Endodermal cell (in vitro differentiated cells): ENCODE measurements at regions not wholly inside any gene's neighbourhood (a gene's known extent, or its start where the extent isn't known, plus 50 kb on each side); places are given as distances from the start of the nearest gene placed in this dataset.

Experiments
- DNase-seq: peaks from one replicate; pipeline ENCODE4 v3.0.0-alpha.2; 2017
- H3K27ac ChIP-seq: 2 replicates; pipeline ENCODE4 v1.5.1; 2013; ENCODE audit warnings: mild to moderate bottlenecking, low read depth, low read length, moderate library complexity
- H3K27me3 ChIP-seq: 2 replicates; pipeline ENCODE4 v1.6.1; 2013; ENCODE audit warnings: mild to moderate bottlenecking, low read length, moderate library complexity; ENCODE audit not compliant: insufficient read depth, control insufficient read depth, poor library complexity, severe bottlenecking
- H3K36me3 ChIP-seq: 2 replicates; pipeline ENCODE4 v1.7.0; 2013; ENCODE audit warnings: mild to moderate bottlenecking, low read length, moderate library complexity; ENCODE audit not compliant: control insufficient read depth, insufficient read depth
- H3K4me1 ChIP-seq: one replicate; pipeline ENCODE4 v1.7.0; 2013; ENCODE audit warnings: low read length; ENCODE audit not compliant: control insufficient read depth, insufficient read depth
- H3K4me3 ChIP-seq: 2 replicates; pipeline ENCODE4 v1.5.1; 2013; ENCODE audit warnings: mild to moderate bottlenecking, low read length, moderate library complexity
- H3K9ac ChIP-seq: 2 replicates; pipeline ENCODE4 v1.6.1; 2013; ENCODE audit warnings: mild to moderate bottlenecking, low read length, moderate library complexity; ENCODE audit not compliant: poor library complexity, severe bottlenecking; ENCODE audit errors: extremely low read depth
- H3K9me3 ChIP-seq: 2 replicates; pipeline ENCODE4 v1.6.1; 2013; ENCODE audit warnings: mild to moderate bottlenecking, low read length, moderate library complexity; ENCODE audit not compliant: control insufficient read depth
- H3K27ac Mint-ChIP-seq: 2 replicates; pipeline ENCODE4 v1.8.0; 2020; ENCODE audit warnings: mixed read lengths
- H3K27me3 Mint-ChIP-seq: 2 replicates; pipeline ENCODE4 v1.8.0; 2021; ENCODE audit warnings: mild to moderate bottlenecking, mixed read lengths; ENCODE audit not compliant: insufficient read depth
- H3K36me3 Mint-ChIP-seq: 2 replicates; pipeline ENCODE4 v1.8.0; 2020; ENCODE audit warnings: low read depth, mixed read lengths
- H3K4me1 Mint-ChIP-seq: 2 replicates; pipeline ENCODE4 v1.8.0; 2020; ENCODE audit warnings: mixed read lengths
- H3K4me3 Mint-ChIP-seq: 2 replicates; pipeline ENCODE4 v1.8.0; 2020; ENCODE audit warnings: mild to moderate bottlenecking, moderate library complexity, mixed read lengths
- H3K9me3 Mint-ChIP-seq: 2 replicates; pipeline ENCODE4 v1.8.0; 2020; ENCODE audit warnings: mild to moderate bottlenecking, mixed read lengths
- WGBS, 2 experiments: methylation state at CpG; one replicate each; pipeline versions ENCODE4 v1.1.5 to v1.1.7; 2013; ENCODE audit warnings: missing lambda C conversion rate in 2 of 2, mixed read lengths in 1 of 2; ENCODE audit not compliant: insufficient coverage in 1 of 2, insufficient read length in 1 of 2; 5-methylcytosine and 5-hydroxymethylcytosine counted together
- TF ChIP-seq, protein P1 (sequence below): fragments of 200-600 bp; sonication (generic); conservative IDR thresholded peaks from 2 replicates; pipeline ENCODE4 v1.5.0; 2021; ENCODE audit warnings: antibody characterized with exemption, mild to moderate bottlenecking

- Mint-ChIP-seq H3K36me3 (no peaks in the 10 kb centered on the region), H3K4me1 (peaks cover 2% of the 10 kb centered on the region), H3K9me3 (no peaks in the 10 kb centered on the region), H3K27ac (no peak overlapping the region), H3K27me3 (no peaks in the 10 kb centered on the region), H3K4me3 (no peak overlapping the region)
- DNase-seq, result no peak
- no peaks in the 10 kb centered on the region for H3K36me3 ChIP-seq
- no peak overlapping the region for H3K4me3 ChIP-seq
- no peak overlapping the region for H3K9ac ChIP-seq
- H3K27me3 ChIP-seq, result no peaks in the 10 kb centered on the region
- TF ChIP-seq, protein P1, sequence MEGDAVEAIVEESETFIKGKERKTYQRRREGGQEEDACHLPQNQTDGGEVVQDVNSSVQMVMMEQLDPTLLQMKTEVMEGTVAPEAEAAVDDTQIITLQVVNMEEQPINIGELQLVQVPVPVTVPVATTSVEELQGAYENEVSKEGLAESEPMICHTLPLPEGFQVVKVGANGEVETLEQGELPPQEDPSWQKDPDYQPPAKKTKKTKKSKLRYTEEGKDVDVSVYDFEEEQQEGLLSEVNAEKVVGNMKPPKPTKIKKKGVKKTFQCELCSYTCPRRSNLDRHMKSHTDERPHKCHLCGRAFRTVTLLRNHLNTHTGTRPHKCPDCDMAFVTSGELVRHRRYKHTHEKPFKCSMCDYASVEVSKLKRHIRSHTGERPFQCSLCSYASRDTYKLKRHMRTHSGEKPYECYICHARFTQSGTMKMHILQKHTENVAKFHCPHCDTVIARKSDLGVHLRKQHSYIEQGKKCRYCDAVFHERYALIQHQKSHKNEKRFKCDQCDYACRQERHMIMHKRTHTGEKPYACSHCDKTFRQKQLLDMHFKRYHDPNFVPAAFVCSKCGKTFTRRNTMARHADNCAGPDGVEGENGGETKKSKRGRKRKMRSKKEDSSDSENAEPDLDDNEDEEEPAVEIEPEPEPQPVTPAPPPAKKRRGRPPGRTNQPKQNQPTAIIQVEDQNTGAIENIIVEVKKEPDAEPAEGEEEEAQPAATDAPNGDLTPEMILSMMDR, result no peak
- H3K4me1 ChIP-seq, result no peaks in the 10 kb centered on the region
- H3K27ac ChIP-seq, result no peak overlapping the region
- WGBS, 2 experiments, result 0% methylated on average over 1 of the region's 1 CpG
- no peaks in the 10 kb centered on the region for H3K9me3 ChIP-seq
Measured at GRCh38 chr12:58167622-58168021, 226.3 kb downstream of the ATP23 start.

DNA sequence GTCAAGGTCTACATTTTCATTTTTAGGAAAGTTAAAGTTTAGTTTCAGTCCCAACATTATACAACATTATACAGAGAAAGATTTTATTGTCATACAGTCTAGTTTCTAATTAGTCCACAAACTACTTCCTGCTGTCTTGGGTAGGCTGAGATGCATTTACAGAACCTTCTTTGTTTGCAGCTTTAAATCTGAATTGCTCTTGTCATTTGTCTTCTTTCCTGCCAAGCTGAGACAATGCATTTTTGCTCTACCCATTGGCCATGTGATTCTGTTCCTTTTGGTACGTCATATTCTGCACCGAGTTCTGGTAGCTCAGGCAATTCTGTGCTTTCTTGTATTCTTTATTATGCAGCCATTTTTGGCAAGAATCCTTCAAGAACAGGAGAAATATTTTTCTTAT, 228.5 kb downstream of the ATP23 start:
- H3K4me1 Mint-ChIP-seq, result peaks cover 6% of the 10 kb centered on the region
- H3K27ac Mint-ChIP-seq, result no peak overlapping the region
- WGBS, 2 experiments, result 70 to 88% methylated on average over 2 of the region's 2 CpGs
- peaks cover 2% of the 10 kb centered on the region for H3K27me3 Mint-ChIP-seq
- no peaks in the 10 kb centered on the region for H3K4me1 ChIP-seq
- H3K36me3 ChIP-seq, result no peaks in the 10 kb centered on the region
- no peak overlapping the region for H3K4me3 ChIP-seq
- H3K9me3 Mint-ChIP-seq, result no peaks in the 10 kb centered on the region
- no peak for DNase-seq
- H3K4me3 Mint-ChIP-seq, result no peak overlapping the region
- H3K27me3 ChIP-seq, result no peaks in the 10 kb centered on the region
- no peak overlapping the region for H3K9ac ChIP-seq
- TF ChIP-seq, protein P1, result no peak
- H3K9me3 ChIP-seq, result peaks cover 5% of the 10 kb centered on the region
- no peaks in the 10 kb centered on the region for H3K36me3 Mint-ChIP-seq
- no peak overlapping the region for H3K27ac ChIP-seq

GRCh38 chr12:58171914-58172313, 230.5 kb downstream of the ATP23 start:
- H3K27me3 Mint-ChIP-seq, result peaks cover 8% of the 10 kb centered on the region
- H3K36me3 Mint-ChIP-seq, result no peaks in the 10 kb centered on the region
- no peaks in the 10 kb centered on the region for H3K36me3 ChIP-seq
- no peaks in the 10 kb centered on the region for H3K27me3 ChIP-seq
- DNase-seq, result no peak
- no peaks in the 10 kb centered on the region for H3K4me1 ChIP-seq
- no peaks in the 10 kb centered on the region for H3K9me3 Mint-ChIP-seq
- H3K4me1 Mint-ChIP-seq, result peaks cover 8% of the 10 kb centered on the region
- peaks cover 5% of the 10 kb centered on the region for H3K9me3 ChIP-seq
- no peak overlapping the region for H3K4me3 Mint-ChIP-seq
- 91 to 93% methylated on average over 2 of the region's 2 CpGs for WGBS, 2 experiments
- no peak overlapping the region for H3K9ac ChIP-seq
- H3K27ac ChIP-seq, result no peak overlapping the region
- no peak overlapping the region for H3K4me3 ChIP-seq
- no peak overlapping the region for H3K27ac Mint-ChIP-seq
- TF ChIP-seq, protein P1, result no peak
